NCI-H1436 (cell line): ENCODE measurements at regions not wholly inside any gene's neighbourhood (a gene's known extent, or its start where the extent isn't known, plus 50 kb on each side); places are given as distances from the start of the nearest gene placed in this dataset.

ENCODE experiments used
- DNase-seq: peaks from one replicate; lab custom pipeline; 2025; lab: John Stamatoyannopoulos, UW

GRCh38 chr4:183563874-183564273 is 59.0 kb downstream of the ING2 start:
- DNase-seq = no peak

DNA sequence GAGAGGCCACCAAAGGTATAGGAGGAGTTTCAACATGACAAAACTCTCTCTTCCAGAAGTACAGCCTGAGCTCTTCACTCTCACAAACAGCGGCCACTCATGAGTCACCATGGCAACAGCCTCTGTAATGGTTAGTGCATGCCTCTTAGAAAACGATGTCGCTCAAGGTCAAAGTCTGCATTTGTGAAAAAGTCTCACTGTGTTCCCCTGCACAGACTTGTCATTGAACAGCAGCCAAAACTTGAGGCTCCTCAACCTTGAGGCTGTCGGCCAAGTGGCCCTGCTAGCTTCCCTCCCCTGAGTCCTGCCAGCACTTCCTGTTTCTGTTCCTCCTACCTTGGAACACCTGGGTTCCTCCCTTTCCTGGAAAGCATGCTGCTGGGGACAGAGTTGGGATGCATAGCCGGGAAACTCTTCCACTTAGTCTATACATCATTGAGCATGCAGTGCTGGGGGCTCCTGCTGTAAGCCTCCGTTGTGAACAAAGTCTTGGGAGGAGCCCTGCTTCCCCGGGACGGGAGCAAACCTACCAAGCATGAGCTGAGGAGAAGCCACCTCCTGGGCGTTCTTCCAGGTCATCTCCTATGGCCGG is 66.6 kb downstream of the ING2 start:
- peak; percentile 47 for DNase-seq

- no peak for DNase-seq
Observed at GRCh38 chr4:183576701-183577404, 72.0 kb downstream of the ING2 start.

- DNase-seq = no peak
Observed at GRCh38 chr4:183580370-183580769, 75.5 kb downstream of the ING2 start.

DNA sequence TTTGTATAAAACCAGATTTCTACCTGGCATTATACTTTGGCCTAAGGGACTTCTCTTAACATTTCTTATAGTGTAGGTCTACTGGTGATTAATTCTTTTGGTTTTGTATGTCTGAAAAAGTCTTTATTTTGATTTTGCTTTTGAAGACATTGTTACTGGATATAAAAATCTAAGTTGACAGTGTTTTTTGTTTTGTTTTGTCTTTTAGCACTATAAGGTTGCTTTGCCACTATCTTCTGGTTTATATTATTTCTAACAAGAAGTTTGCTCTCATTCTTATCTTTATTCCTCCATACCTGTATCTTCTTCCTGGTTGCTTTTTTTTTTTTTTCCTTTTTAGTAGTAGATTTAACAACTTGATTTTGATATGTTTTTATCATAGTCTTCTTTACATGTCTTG is 76.0 kb downstream of the ING2 start:
- no peak for DNase-seq

- no peak for DNase-seq
Observed at GRCh38 chr4:183586824-183587223, 72.2 kb downstream of the RWDD4 start.

GRCh38 chr4:183588169-183588675 is 70.8 kb downstream of the RWDD4 start:
- peak; percentile 38 for DNase-seq

DNA sequence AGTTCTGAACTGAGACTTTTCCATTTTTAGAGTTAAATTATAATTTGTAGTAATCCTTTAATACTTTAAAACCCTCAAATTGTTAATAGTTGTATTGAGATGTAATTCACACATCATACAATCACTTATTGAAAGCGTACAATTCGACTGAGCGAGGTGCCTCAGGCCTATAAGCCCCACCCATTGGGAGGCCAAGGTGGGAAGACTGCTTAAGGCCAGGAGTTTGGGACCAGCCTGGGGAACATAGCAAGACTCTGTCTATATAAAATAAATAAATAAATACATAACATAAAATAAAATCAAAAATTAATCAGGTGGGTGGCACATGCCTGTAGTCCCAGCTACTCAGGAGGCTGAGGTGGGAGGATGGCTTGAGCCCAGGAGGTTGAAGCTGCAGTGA is 70.3 kb downstream of the RWDD4 start:
- no peak for DNase-seq

GRCh38 chr4:183589461-183590099 is 69.4 kb downstream of the RWDD4 start:
- DNase-seq = no peak
